NT2/D1 (cell line): ENCODE measurements at regions not wholly inside any gene's neighbourhood (a gene's known extent, or its start where the extent isn't known, plus 50 kb on each side); places are given as distances from the start of the nearest gene placed in this dataset.

Experiments
- DNase-seq: peaks from one replicate; pipeline ENCODE4 v3.0.0-alpha.2; 2011; ENCODE audit warnings: low read depth, low spot score
- H3K27me3 ChIP-seq: 2 replicates; pipeline ENCODE4 v1.6.0; 2011; ENCODE audit warnings: mild to moderate bottlenecking; ENCODE audit not compliant: insufficient read length, insufficient read depth
- H3K36me3 ChIP-seq: 2 replicates; pipeline ENCODE4 v1.6.1; 2011; ENCODE audit warnings: mild to moderate bottlenecking, low read length, mixed read lengths; ENCODE audit not compliant: insufficient read depth, insufficient read length
- H3K4me1 ChIP-seq: 2 replicates; pipeline ENCODE4 v1.5.1; 2011; ENCODE audit not compliant: insufficient read depth, insufficient read length
- H3K4me3 ChIP-seq: 2 replicates; pipeline ENCODE4 v1.5.1; 2011; ENCODE audit warnings: low read depth; ENCODE audit not compliant: insufficient read length
- H3K9ac ChIP-seq: 2 replicates; pipeline ENCODE4 v1.6.0; 2011; ENCODE audit warnings: low read depth; ENCODE audit not compliant: insufficient read length
- H3K9me3 ChIP-seq: 2 replicates; pipeline ENCODE4 v1.5.1; 2011; ENCODE audit warnings: mild to moderate bottlenecking, low read length; ENCODE audit not compliant: insufficient read depth
- SUZ12 ChIP-seq: IDR thresholded peaks from 2 replicates; pipeline ENCODE4 v1.6.1; 2011; ENCODE audit not compliant: insufficient read length, insufficient read depth; ENCODE audit errors: extremely low read depth
- YY1 ChIP-seq: IDR thresholded peaks from 2 replicates; pipeline ENCODE4 v1.6.1; 2011; ENCODE audit not compliant: insufficient read length, insufficient read depth
- ZNF274 ChIP-seq: IDR thresholded peaks from 2 replicates; pipeline ENCODE4 v1.6.1; 2011; ENCODE audit warnings: mild to moderate bottlenecking, low read depth, low read length

- Histone ChIP-seq H3K9me3 (peaks cover 16% of the 10 kb centered on the region), H3K36me3 (no peaks in the 10 kb centered on the region), H3K4me3 (no peak overlapping the region), H3K27me3 (no peaks in the 10 kb centered on the region), H3K9ac (no peak overlapping the region), H3K4me1 (no peaks in the 10 kb centered on the region)
- no peak for DNase-seq
- no peak for TF ChIP-seq SUZ12
- no peak for TF ChIP-seq YY1
- no peak for TF ChIP-seq ZNF274
Observed at GRCh38 chr13:22073718-22074117, 402.8 kb downstream of the FGF9 start.

GRCh38 chr13:22074403-22074802, 403.5 kb downstream of the FGF9 start:
- TF ChIP-seq SUZ12 (no peak), YY1 (no peak), ZNF274 (no peak)
- peaks cover 16% of the 10 kb centered on the region for H3K9me3 ChIP-seq
- no peak for DNase-seq
- no peaks in the 10 kb centered on the region for H3K27me3 ChIP-seq
- H3K9ac ChIP-seq = no peak overlapping the region
- no peak overlapping the region for H3K4me3 ChIP-seq
- H3K4me1 ChIP-seq = no peaks in the 10 kb centered on the region
- H3K36me3 ChIP-seq = no peaks in the 10 kb centered on the region

GRCh38 chr13:22076658-22077057, 405.8 kb downstream of the FGF9 start:
- Histone ChIP-seq H3K9me3 (peaks cover 16% of the 10 kb centered on the region), H3K36me3 (no peaks in the 10 kb centered on the region), H3K27me3 (no peaks in the 10 kb centered on the region), H3K4me1 (no peaks in the 10 kb centered on the region), H3K4me3 (no peak overlapping the region), H3K9ac (no peak overlapping the region)
- no peak for DNase-seq
- TF ChIP-seq SUZ12 = no peak
- no peak for TF ChIP-seq ZNF274
- TF ChIP-seq YY1 = no peak

- Histone ChIP-seq H3K9ac (no peak overlapping the region), H3K27me3 (no peaks in the 10 kb centered on the region), H3K4me1 (no peaks in the 10 kb centered on the region), H3K9me3 (peaks cover 16% of the 10 kb centered on the region), H3K4me3 (no peak overlapping the region), H3K36me3 (no peaks in the 10 kb centered on the region)
- DNase-seq = no peak
- no peak for TF ChIP-seq SUZ12
- TF ChIP-seq YY1 = no peak
- no peak for TF ChIP-seq ZNF274
Observed at GRCh38 chr13:22077205-22077683, 406.4 kb downstream of the FGF9 start.

- Histone ChIP-seq H3K27me3 (no peaks in the 10 kb centered on the region), H3K4me1 (no peaks in the 10 kb centered on the region), H3K36me3 (no peaks in the 10 kb centered on the region), H3K9ac (no peak overlapping the region), H3K9me3 (peaks cover 16% of the 10 kb centered on the region), H3K4me3 (no peak overlapping the region)
- DNase-seq = no peak
- TF ChIP-seq ZNF274 (no peak), YY1 (no peak)
Observed at GRCh38 chr13:22077764-22078163, 406.9 kb downstream of the FGF9 start.

- no peak overlapping the region for H3K4me3 ChIP-seq
- TF ChIP-seq SUZ12 (no peak), ZNF274 (no peak), YY1 (no peak)
- no peak overlapping the region for H3K9ac ChIP-seq
- H3K27me3 ChIP-seq = no peaks in the 10 kb centered on the region
- no peak for DNase-seq
- peaks cover 7% of the 10 kb centered on the region for H3K9me3 ChIP-seq
- H3K4me1 ChIP-seq = no peaks in the 10 kb centered on the region
- H3K36me3 ChIP-seq = no peaks in the 10 kb centered on the region
Observed at GRCh38 chr13:22079961-22080360, 409.1 kb downstream of the FGF9 start.

GRCh38 chr13:22080832-22081231, 410.0 kb downstream of the FGF9 start:
- no peak for DNase-seq
- H3K36me3 ChIP-seq = no peaks in the 10 kb centered on the region
- no peak overlapping the region for H3K4me3 ChIP-seq
- no peaks in the 10 kb centered on the region for H3K4me1 ChIP-seq
- H3K27me3 ChIP-seq = no peaks in the 10 kb centered on the region
- H3K9ac ChIP-seq = no peak overlapping the region
- H3K9me3 ChIP-seq = no peaks in the 10 kb centered on the region; the same call in 1 of the 2 replicates
- no peak for TF ChIP-seq ZNF274
- TF ChIP-seq SUZ12 = no peak
- TF ChIP-seq YY1 = no peak
